IMR-90 (cell line): ENCODE measurements at regions not wholly inside any gene's neighbourhood (a gene's known extent, or its start where the extent isn't known, plus 50 kb on each side); places are given as distances from the start of the nearest gene placed in this dataset.

Experiments
- ATAC-seq: fragments of 200-7000 bp; cut with Tn5 transposase; 2 replicates; pipeline ENCODE4 v1.9.1; 2020; ENCODE audit warnings: low read depth, mild to moderate bottlenecking, moderate library complexity
- BruUV-seq: library from RNA; stranded (reverse); fragments of 400-500 nt; replicated peaks from 2 replicates; lab custom pipeline; 2021; lab: Mats Ljungman, UMichigan
- CTCF ChIA-PET: fragments of 300-600 bp; formaldehyde crosslinking; extraction: SDS; loops from one replicate; lab custom pipeline; 2021; ENCODE audit warnings: antibody characterized with exemption; lab: Yijun Ruan, JAX
- POLR2A ChIA-PET: fragments of 300-600 bp; sonication (Branson Sonifier 250); formaldehyde crosslinking; loops from one replicate; lab custom pipeline; 2022; ENCODE audit warnings: antibody characterized with exemption; ENCODE audit not compliant: unreplicated experiment; lab: Charles Lee
- DNase-seq: peaks from one replicate; pipeline ENCODE4 v3.0.0; 2013
- H2AFZ ChIP-seq: replicated peaks from 2 replicates; pipeline ENCODE3; 2013; ENCODE audit warnings: low read length, mild to moderate bottlenecking; ENCODE audit not compliant: poor library complexity
- H2AK5ac ChIP-seq: 2 replicates; pipeline ENCODE4 v1.6.1; 2013; ENCODE audit warnings: low read depth, low read length, inconsistent platforms
- H2AK9ac ChIP-seq: replicated peaks from 2 replicates; pipeline ENCODE3; 2013; ENCODE audit warnings: mild to moderate bottlenecking, low read depth, low read length, moderate library complexity; ENCODE audit not compliant: poor library complexity
- H2BK120ac ChIP-seq: 2 replicates; pipeline ENCODE4 v1.6.1; 2013; ENCODE audit warnings: low read depth, low read length, inconsistent platforms
- H2BK15ac ChIP-seq: 3 replicates; pipeline ENCODE4 v1.6.1; 2013; ENCODE audit warnings: low read depth, low read length, inconsistent platforms
- H2BK20ac ChIP-seq: 2 replicates; pipeline ENCODE4 v1.6.1; 2013; ENCODE audit warnings: low read depth, mild to moderate bottlenecking, inconsistent platforms, low read length, moderate library complexity
- H2BK5ac ChIP-seq: 2 replicates; pipeline ENCODE4 v1.6.1; 2013; ENCODE audit warnings: mild to moderate bottlenecking, low read depth, low read length, inconsistent platforms; ENCODE audit not compliant: poor library complexity, severe bottlenecking
- H3K14ac ChIP-seq: replicated peaks from 2 replicates; pipeline ENCODE4 v1.6.1; 2013; ENCODE audit warnings: low read depth, low read length, inconsistent platforms
- H3K18ac ChIP-seq: 2 replicates; pipeline ENCODE4 v1.6.1; 2013; ENCODE audit warnings: low read depth, low read length, control low read depth
- H3K23ac ChIP-seq: 2 replicates; pipeline ENCODE4 v1.6.1; 2013; ENCODE audit warnings: low read depth, low read length, inconsistent platforms
- H3K27ac ChIP-seq: 2 replicates; pipeline ENCODE4 v1.5.1; 2013; ENCODE audit warnings: mild to moderate bottlenecking, control low read depth, low read length; ENCODE audit not compliant: insufficient read depth
- H3K27me3 ChIP-seq: 2 replicates; pipeline ENCODE4 v1.6.1; 2013; ENCODE audit warnings: low read length; ENCODE audit not compliant: control insufficient read depth, insufficient read depth
- H3K36me3 ChIP-seq: 2 replicates; pipeline ENCODE4 v1.6.1; 2013; ENCODE audit warnings: low read length, mixed read lengths; ENCODE audit not compliant: control insufficient read depth, insufficient read depth
- H3K4ac ChIP-seq: 2 replicates; pipeline ENCODE4 v1.6.1; 2013; ENCODE audit warnings: low read depth, low read length, inconsistent platforms
- H3K4me1 ChIP-seq: 2 replicates; pipeline ENCODE4 v1.6.1; 2013; ENCODE audit warnings: low read length, mixed read lengths; ENCODE audit not compliant: control insufficient read depth, insufficient read depth
- H3K4me2 ChIP-seq: 2 replicates; pipeline ENCODE4 v1.6.1; 2013; ENCODE audit warnings: low read depth, mild to moderate bottlenecking, control low read depth, low read length, moderate library complexity
- H3K4me3 ChIP-seq: 2 replicates; pipeline ENCODE4 v1.5.1; 2013; ENCODE audit warnings: low read depth, mild to moderate bottlenecking, control low read depth, low read length, moderate library complexity; ENCODE audit not compliant: insufficient read depth
- H3K56ac ChIP-seq: 2 replicates; pipeline ENCODE4 v1.6.1; 2013; ENCODE audit warnings: low read length, inconsistent platforms; ENCODE audit not compliant: insufficient read depth; ENCODE audit errors: extremely low read depth
- H3K79me1 ChIP-seq, 2 experiments: 2 replicates each; pipeline ENCODE4 v1.6.1; 2013; ENCODE audit warnings: low read length in 2 of 2, inconsistent platforms in 1 of 2, low read depth in 1 of 2
- H3K9ac ChIP-seq: 2 replicates; pipeline ENCODE4 v1.6.1; 2013; ENCODE audit warnings: low read depth, low read length, control low read depth
- H3K9me1 ChIP-seq: 2 replicates; pipeline ENCODE4 v1.6.1; 2013; ENCODE audit warnings: low read length, inconsistent platforms; ENCODE audit not compliant: insufficient read depth
- H3K9me3 ChIP-seq: 2 replicates; pipeline ENCODE4 v1.6.1; 2013; ENCODE audit warnings: low read length; ENCODE audit not compliant: control insufficient read depth, insufficient read depth
- H4K20me1 ChIP-seq: 2 replicates; pipeline ENCODE4 v1.6.1; 2013; ENCODE audit warnings: low read length, inconsistent platforms; ENCODE audit not compliant: insufficient read depth
- H4K5ac ChIP-seq: 2 replicates; pipeline ENCODE4 v1.6.1; 2013; ENCODE audit warnings: mild to moderate bottlenecking, low read depth, low read length, control low read depth
- H4K8ac ChIP-seq, 2 experiments: 2 replicates each; pipeline ENCODE4 v1.6.1; 2013; ENCODE audit warnings: low read depth in 2 of 2, low read length in 2 of 2, control low read depth in 1 of 2, inconsistent platforms in 1 of 2
- H4K91ac ChIP-seq: 2 replicates; pipeline ENCODE4 v1.6.1; 2013; ENCODE audit warnings: low read depth, low read length, inconsistent platforms; ENCODE audit not compliant: insufficient read depth
- BHLHE40 ChIP-seq: fragments of 150-350 bp; IDR thresholded peaks from 2 replicates; pipeline ENCODE4 v1.6.1; 2016; ENCODE audit warnings: mild to moderate bottlenecking, low read depth, low read length
- CEBPB ChIP-seq: IDR thresholded peaks from 2 replicates; pipeline ENCODE4 v1.6.1; 2012; ENCODE audit warnings: low read depth, low read length, improper control_type of control experiment
- CHD1 ChIP-seq: IDR thresholded peaks from 2 replicates; pipeline ENCODE4 v1.6.1; 2012; ENCODE audit warnings: low read depth, low read length, improper control_type of control experiment
- FOS ChIP-seq: fragments of 150-350 bp; IDR thresholded peaks from 2 replicates; pipeline ENCODE4 v1.6.1; 2016; ENCODE audit warnings: low read depth, low read length
- MAFK ChIP-seq: IDR thresholded peaks from 2 replicates; pipeline ENCODE4 v1.6.1; 2012; ENCODE audit warnings: low read depth, low read length, improper control_type of control experiment
- MAZ ChIP-seq: IDR thresholded peaks from 2 replicates; pipeline ENCODE4 v1.6.1; 2012; ENCODE audit warnings: low read depth, mild to moderate bottlenecking, low read length, improper control_type of control experiment, moderate library complexity, borderline replicate concordance
- MXI1 ChIP-seq: IDR thresholded peaks from 2 replicates; pipeline ENCODE4 v1.6.1; 2012; ENCODE audit warnings: low read depth, mild to moderate bottlenecking, low read length, moderate library complexity, borderline replicate concordance
- NFE2L2 ChIP-seq: fragments of 150-350 bp; IDR thresholded peaks from 2 replicates; pipeline ENCODE4 v1.6.1; 2016; ENCODE audit warnings: low read depth, mild to moderate bottlenecking, low read length
- POLR2A ChIP-seq: IDR thresholded peaks from 2 replicates; pipeline ENCODE4 v1.6.1; 2012; ENCODE audit warnings: mild to moderate bottlenecking, low read depth, low read length
- RAD21 ChIP-seq: IDR thresholded peaks from 2 replicates; pipeline ENCODE4 v1.6.1; 2012; ENCODE audit warnings: low read length, improper control_type of control experiment
- RCOR1 ChIP-seq: IDR thresholded peaks from 2 replicates; pipeline ENCODE4 v1.6.1; 2012; ENCODE audit warnings: mild to moderate bottlenecking, low read length, improper control_type of control experiment; ENCODE audit not compliant: insufficient replicate concordance
- RFX5 ChIP-seq: IDR thresholded peaks from 2 replicates; pipeline ENCODE4 v1.8.0; 2012; ENCODE audit warnings: low read depth, mild to moderate bottlenecking, low read length, moderate library complexity
- SMC3 ChIP-seq: fragments of 150-350 bp; IDR thresholded peaks from 2 replicates; pipeline ENCODE4 v1.6.1; 2016; ENCODE audit warnings: low read depth, mild to moderate bottlenecking, antibody characterized with exemption, low read length, moderate library complexity
- WGBS, 2 experiments: methylation state at CpG; one replicate each; pipeline versions ENCODE4 v1.1.5 to v1.1.7; 2013; ENCODE audit warnings: missing lambda C conversion rate in 2 of 2; ENCODE audit not compliant: insufficient read length in 1 of 2; ENCODE audit errors: extremely low coverage in 2 of 2; 5-methylcytosine and 5-hydroxymethylcytosine counted together
- dilution Hi-C: fragments of 300-500 bp; cut with HindIII; formaldehyde crosslinking; loops from one replicate; pipeline ENCODE4 v1.14.3; 2018; ENCODE audit warnings: low sequenced_read_pairs; ENCODE audit not compliant: unreplicated experiment
- in situ Hi-C: fragments of 300-500 bp; cut with MboI; formaldehyde crosslinking; loops from 3 replicates; pipeline ENCODE4 v1.14.3; 2019; ENCODE audit warnings: low sequenced_read_pairs, inconsistent platforms, mixed read lengths
- intact Hi-C: fragments of 100-400 bp; cut with micrococcal nuclease; formaldehyde crosslinking; loops from 2 replicates; pipeline ENCODE4 v1.10.0; 2022
- TF ChIP-seq, protein P1 (sequence below): fragments of 150-350 bp; IDR thresholded peaks from 2 replicates; pipeline ENCODE4 v1.6.1; 2017; ENCODE audit warnings: mild to moderate bottlenecking, antibody characterized with exemption, low read length, low read depth
- TF ChIP-seq, protein P2 (sequence below): fragments of 150-350 bp; IDR thresholded peaks from 2 replicates; pipeline ENCODE4 v1.6.1; 2016; ENCODE audit warnings: low read depth, mild to moderate bottlenecking, low read length, moderate library complexity, borderline replicate concordance
- TF ChIP-seq, protein P3 (sequence below): conservative IDR thresholded peaks from 2 replicates; pipeline ENCODE4 v1.5.1; 2012; ENCODE audit warnings: mild to moderate bottlenecking, low read depth, low read length, improper control_type of control experiment

DNA sequence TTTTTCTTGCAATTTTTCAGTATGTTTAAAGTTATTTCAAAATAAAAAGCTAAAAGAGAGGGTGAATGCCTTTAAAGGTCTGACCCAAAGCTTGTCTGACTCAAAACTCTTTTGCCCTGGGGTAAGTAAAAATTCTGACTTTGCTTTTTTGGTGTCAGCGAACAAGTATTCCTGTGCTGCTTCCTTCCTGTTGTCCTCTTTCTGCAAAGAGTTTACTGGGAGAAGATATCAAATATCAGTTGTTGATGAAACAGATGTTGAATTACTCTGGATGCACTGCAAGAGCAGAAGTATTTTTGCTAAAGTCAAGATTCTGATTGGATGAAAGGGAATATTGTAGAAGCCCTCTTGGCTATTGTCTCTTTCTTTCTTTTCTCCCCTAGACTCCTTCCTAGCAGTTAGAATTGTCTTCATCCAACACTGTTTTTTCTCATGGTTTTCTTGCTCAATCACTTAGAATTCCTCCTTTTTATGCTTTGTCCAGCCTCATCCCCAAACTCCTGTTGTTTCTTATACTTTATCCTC, 62.0 kb downstream of the DACT1 start:
- Histone ChIP-seq H2BK120ac (no peak overlapping the region), H3K56ac (no peak overlapping the region), H2AK9ac (no peak overlapping the region), H3K14ac (no peak overlapping the region), H2BK20ac (no peak overlapping the region), H3K9ac (no peak overlapping the region), H2AK5ac (no peak overlapping the region), H3K9me1 (no peaks in the 10 kb centered on the region), H4K91ac (no peak overlapping the region), H3K18ac (no peak overlapping the region), H3K36me3 (no peaks in the 10 kb centered on the region), H3K4me1 (no peaks in the 10 kb centered on the region), H4K5ac (no peak overlapping the region), H3K23ac (no peak overlapping the region), H4K8ac (no peak overlapping the region), H4K20me1 (no peaks in the 10 kb centered on the region), H3K4me2 (no peak overlapping the region), H3K4ac (no peak overlapping the region), H3K27ac (no peak overlapping the region), H3K27me3 (peaks cover 29% of the 10 kb centered on the region), H3K4me3 (no peak overlapping the region), H2BK15ac (no peak overlapping the region), H3K9me3 (no peaks in the 10 kb centered on the region), H2BK5ac (no peak overlapping the region), H2AFZ (no peak overlapping the region), H3K79me1 (no peaks in the 10 kb centered on the region)
- dilution Hi-C loops: no loop called here
- in situ Hi-C loops: no loop called here
- no peak for ATAC-seq
- TF ChIP-seq CHD1: no peak
- TF ChIP-seq, protein P1, sequence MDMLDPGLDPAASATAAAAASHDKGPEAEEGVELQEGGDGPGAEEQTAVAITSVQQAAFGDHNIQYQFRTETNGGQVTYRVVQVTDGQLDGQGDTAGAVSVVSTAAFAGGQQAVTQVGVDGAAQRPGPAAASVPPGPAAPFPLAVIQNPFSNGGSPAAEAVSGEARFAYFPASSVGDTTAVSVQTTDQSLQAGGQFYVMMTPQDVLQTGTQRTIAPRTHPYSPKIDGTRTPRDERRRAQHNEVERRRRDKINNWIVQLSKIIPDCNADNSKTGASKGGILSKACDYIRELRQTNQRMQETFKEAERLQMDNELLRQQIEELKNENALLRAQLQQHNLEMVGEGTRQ: no peak
- TF ChIP-seq, protein P2, sequence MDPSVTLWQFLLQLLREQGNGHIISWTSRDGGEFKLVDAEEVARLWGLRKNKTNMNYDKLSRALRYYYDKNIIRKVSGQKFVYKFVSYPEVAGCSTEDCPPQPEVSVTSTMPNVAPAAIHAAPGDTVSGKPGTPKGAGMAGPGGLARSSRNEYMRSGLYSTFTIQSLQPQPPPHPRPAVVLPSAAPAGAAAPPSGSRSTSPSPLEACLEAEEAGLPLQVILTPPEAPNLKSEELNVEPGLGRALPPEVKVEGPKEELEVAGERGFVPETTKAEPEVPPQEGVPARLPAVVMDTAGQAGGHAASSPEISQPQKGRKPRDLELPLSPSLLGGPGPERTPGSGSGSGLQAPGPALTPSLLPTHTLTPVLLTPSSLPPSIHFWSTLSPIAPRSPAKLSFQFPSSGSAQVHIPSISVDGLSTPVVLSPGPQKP: no peak
- no peak for TF ChIP-seq FOS
- no peak for TF ChIP-seq MAZ
- TF ChIP-seq SMC3: no peak
- TF ChIP-seq CEBPB: no peak
- TF ChIP-seq, protein P3, sequence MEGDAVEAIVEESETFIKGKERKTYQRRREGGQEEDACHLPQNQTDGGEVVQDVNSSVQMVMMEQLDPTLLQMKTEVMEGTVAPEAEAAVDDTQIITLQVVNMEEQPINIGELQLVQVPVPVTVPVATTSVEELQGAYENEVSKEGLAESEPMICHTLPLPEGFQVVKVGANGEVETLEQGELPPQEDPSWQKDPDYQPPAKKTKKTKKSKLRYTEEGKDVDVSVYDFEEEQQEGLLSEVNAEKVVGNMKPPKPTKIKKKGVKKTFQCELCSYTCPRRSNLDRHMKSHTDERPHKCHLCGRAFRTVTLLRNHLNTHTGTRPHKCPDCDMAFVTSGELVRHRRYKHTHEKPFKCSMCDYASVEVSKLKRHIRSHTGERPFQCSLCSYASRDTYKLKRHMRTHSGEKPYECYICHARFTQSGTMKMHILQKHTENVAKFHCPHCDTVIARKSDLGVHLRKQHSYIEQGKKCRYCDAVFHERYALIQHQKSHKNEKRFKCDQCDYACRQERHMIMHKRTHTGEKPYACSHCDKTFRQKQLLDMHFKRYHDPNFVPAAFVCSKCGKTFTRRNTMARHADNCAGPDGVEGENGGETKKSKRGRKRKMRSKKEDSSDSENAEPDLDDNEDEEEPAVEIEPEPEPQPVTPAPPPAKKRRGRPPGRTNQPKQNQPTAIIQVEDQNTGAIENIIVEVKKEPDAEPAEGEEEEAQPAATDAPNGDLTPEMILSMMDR: no peak
- TF ChIP-seq RCOR1: no peak
- TF ChIP-seq BHLHE40: no peak
- no peak for TF ChIP-seq POLR2A
- TF ChIP-seq RFX5: no peak
- TF ChIP-seq MXI1: no peak
- TF ChIP-seq NFE2L2: no peak
- TF ChIP-seq RAD21: no peak
- TF ChIP-seq MAFK: no peak
- BruUV-seq: no TSS peak
- CTCF ChIA-PET: no interaction called here
- POLR2A ChIA-PET: no interaction called here
- DNase-seq: no peak
- intact Hi-C loops: no loop called here
- no CpG with 5 or more reads among the region's 1 CpG for WGBS, 2 experiments
